ENCODE measurements at regions not wholly inside any gene's neighbourhood (a gene's known extent, or its start where the extent isn't known, plus 50 kb on each side); places are given as distances from the start of the nearest gene placed in this dataset.
"Not testable (repeated sequence)": the region's sequence is repeated elsewhere in the genome, so short reads cannot be mapped to it uniquely, and the experiment has no call there.

- no peak for TF ChIP-seq CTCF (IDR thresholded peaks at IDR 0.05; ENCODE audit: insufficient read depth, low read length, poor library complexity, severe bottlenecking)
- no peak for DNase-seq (ENCODE audit: extremely low read depth, insufficient read length)
Measured at GRCh38 chr14:40216976-40217375, 784.7 kb upstream of the FBXO33 start.

GRCh38 chr14:40216408-40216807, 784.2 kb upstream of the FBXO33 start:
- not testable (repeated sequence) for H3K27me3 ChIP-seq (replicated peaks; ENCODE audit: control insufficient read depth, insufficient read depth, low read length); H3K4me3 ChIP-seq (replicated peaks; ENCODE audit: low read depth, low read length); H3K36me3 ChIP-seq (ENCODE audit: control insufficient read depth, insufficient read depth, low read length); DNase-seq (ENCODE audit: extremely low read depth, insufficient read length)

More at GRCh38 chr14:40216976-40217375, 784.7 kb upstream of the FBXO33 start:
- H3K36me3 ChIP-seq (ENCODE audit: control insufficient read depth, insufficient read depth, low read length), result no peaks in the 10 kb centered on the region
- H3K4me3 ChIP-seq (replicated peaks; ENCODE audit: low read depth, low read length), result no peak overlapping the region
- no peaks in the 10 kb centered on the region for H3K27me3 ChIP-seq (replicated peaks; ENCODE audit: control insufficient read depth, insufficient read depth, low read length)

GRCh38 chr14:40213701-40214100, 781.5 kb upstream of the FBXO33 start:
- Histone ChIP-seq H3K27me3 (replicated peaks; ENCODE audit: control insufficient read depth, insufficient read depth, low read length) (no peaks in the 10 kb centered on the region), H3K36me3 (ENCODE audit: control insufficient read depth, insufficient read depth, low read length) (no peaks in the 10 kb centered on the region), H3K4me3 (replicated peaks; ENCODE audit: low read depth, low read length) (no peak overlapping the region)
- DNase-seq (ENCODE audit: extremely low read depth, insufficient read length), result no peak
- no peak for TF ChIP-seq CTCF (IDR thresholded peaks at IDR 0.05; ENCODE audit: insufficient read depth, low read length, poor library complexity, severe bottlenecking)

- Histone ChIP-seq H3K4me3 (replicated peaks; ENCODE audit: low read depth, low read length) (no peak overlapping the region), H3K27me3 (replicated peaks; ENCODE audit: control insufficient read depth, insufficient read depth, low read length) (no peaks in the 10 kb centered on the region), H3K36me3 (ENCODE audit: control insufficient read depth, insufficient read depth, low read length) (no peaks in the 10 kb centered on the region)
- no peak for TF ChIP-seq CTCF (IDR thresholded peaks at IDR 0.05; ENCODE audit: insufficient read depth, low read length, poor library complexity, severe bottlenecking)
- DNase-seq (ENCODE audit: extremely low read depth, insufficient read length), result no peak
Measured at GRCh38 chr14:40204441-40205175, 772.4 kb upstream of the FBXO33 start.

GRCh38 chr14:40199101-40199500, 766.9 kb upstream of the FBXO33 start:
- no peak for TF ChIP-seq CTCF (IDR thresholded peaks at IDR 0.05; ENCODE audit: insufficient read depth, low read length, poor library complexity, severe bottlenecking)
- no peak for DNase-seq (ENCODE audit: extremely low read depth, insufficient read length)
- no peak overlapping the region for H3K4me3 ChIP-seq (replicated peaks; ENCODE audit: low read depth, low read length)
- H3K36me3 ChIP-seq (ENCODE audit: control insufficient read depth, insufficient read depth, low read length), result no peaks in the 10 kb centered on the region
- no peaks in the 10 kb centered on the region for H3K27me3 ChIP-seq (replicated peaks; ENCODE audit: control insufficient read depth, insufficient read depth, low read length)

GRCh38 chr14:40197344-40197743, 765.1 kb upstream of the FBXO33 start:
- Histone ChIP-seq H3K36me3 (ENCODE audit: control insufficient read depth, insufficient read depth, low read length) (no peaks in the 10 kb centered on the region), H3K27me3 (replicated peaks; ENCODE audit: control insufficient read depth, insufficient read depth, low read length) (no peaks in the 10 kb centered on the region), H3K4me3 (replicated peaks; ENCODE audit: low read depth, low read length) (no peak overlapping the region)
- no peak for DNase-seq (ENCODE audit: extremely low read depth, insufficient read length)
- no peak for TF ChIP-seq CTCF (IDR thresholded peaks at IDR 0.05; ENCODE audit: insufficient read depth, low read length, poor library complexity, severe bottlenecking)

All from GM06990 (cell line).